ENCODE measurements at regions not wholly inside any gene's neighbourhood (a gene's known extent, or its start where the extent isn't known, plus 50 kb on each side); places are given as distances from the start of the nearest gene placed in this dataset.
"Not testable (repeated sequence)": the region's sequence is repeated elsewhere in the genome, so short reads cannot be mapped to it uniquely, and the experiment has no call there.

DNA sequence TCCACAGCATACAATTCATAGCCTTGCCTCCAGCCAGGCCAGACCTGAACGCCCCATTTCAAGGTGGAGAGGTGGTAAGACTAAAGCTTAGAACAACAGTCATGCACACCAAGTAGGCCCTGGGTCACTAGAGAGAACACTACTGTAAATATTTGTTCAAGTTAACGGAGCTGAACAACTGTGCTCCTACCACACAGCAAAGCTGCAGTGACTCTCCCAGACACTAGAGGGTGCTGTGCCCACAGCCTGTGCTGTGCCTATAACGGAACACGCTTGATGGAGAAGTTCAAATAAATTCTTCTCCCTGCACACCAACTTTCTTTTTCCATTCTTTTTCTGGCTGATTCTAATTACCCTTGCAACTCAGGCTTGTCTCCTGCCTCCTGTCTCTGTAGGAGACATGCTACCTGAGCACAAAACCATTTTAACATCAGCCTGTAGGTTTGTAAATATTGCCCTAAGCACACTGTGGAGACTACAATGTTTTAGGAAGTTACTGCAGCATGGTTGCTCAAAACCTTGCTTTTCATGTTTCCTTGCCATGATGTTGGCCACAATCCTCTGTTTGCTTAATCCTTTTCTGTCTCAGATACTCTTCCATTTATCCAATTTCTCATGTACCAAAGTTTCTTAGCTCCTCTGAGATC is 103.1 kb upstream of the TERB2 start:
- not testable (repeated sequence) for TF ChIP-seq TAF1 (IDR thresholded peaks at IDR 0.05; ENCODE audit: low read depth); POLR2AphosphoS5 (IDR thresholded peaks at IDR 0.05); SMC3 (conservative IDR thresholded peaks at IDR 0.05; ENCODE audit: poor library complexity); RAD21 (conservative IDR thresholded peaks at IDR 0.05); EZH2 (IDR thresholded peaks at IDR 0.05; ENCODE audit: borderline replicate concordance, insufficient read depth, low read length, poor library complexity, severe bottlenecking)
- TF ChIP-seq, protein P1, sequence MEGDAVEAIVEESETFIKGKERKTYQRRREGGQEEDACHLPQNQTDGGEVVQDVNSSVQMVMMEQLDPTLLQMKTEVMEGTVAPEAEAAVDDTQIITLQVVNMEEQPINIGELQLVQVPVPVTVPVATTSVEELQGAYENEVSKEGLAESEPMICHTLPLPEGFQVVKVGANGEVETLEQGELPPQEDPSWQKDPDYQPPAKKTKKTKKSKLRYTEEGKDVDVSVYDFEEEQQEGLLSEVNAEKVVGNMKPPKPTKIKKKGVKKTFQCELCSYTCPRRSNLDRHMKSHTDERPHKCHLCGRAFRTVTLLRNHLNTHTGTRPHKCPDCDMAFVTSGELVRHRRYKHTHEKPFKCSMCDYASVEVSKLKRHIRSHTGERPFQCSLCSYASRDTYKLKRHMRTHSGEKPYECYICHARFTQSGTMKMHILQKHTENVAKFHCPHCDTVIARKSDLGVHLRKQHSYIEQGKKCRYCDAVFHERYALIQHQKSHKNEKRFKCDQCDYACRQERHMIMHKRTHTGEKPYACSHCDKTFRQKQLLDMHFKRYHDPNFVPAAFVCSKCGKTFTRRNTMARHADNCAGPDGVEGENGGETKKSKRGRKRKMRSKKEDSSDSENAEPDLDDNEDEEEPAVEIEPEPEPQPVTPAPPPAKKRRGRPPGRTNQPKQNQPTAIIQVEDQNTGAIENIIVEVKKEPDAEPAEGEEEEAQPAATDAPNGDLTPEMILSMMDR (IDR thresholded peaks at IDR 0.05; ENCODE audit: poor library complexity, severe bottlenecking): peak; percentile 50

Measured in neural cell (in vitro differentiated cells).